Hepatocyte (in vitro differentiated cells): ENCODE measurements at regions not wholly inside any gene's neighbourhood (a gene's known extent, or its start where the extent isn't known, plus 50 kb on each side); places are given as distances from the start of the nearest gene placed in this dataset.

Experiments used
- CTCF ChIP-seq: fragments of 200-600 bp; sonication (generic); IDR thresholded peaks from 2 replicates; pipeline ENCODE4 v1.5.1; 2016; ENCODE audit warnings: antibody characterized with exemption, mild to moderate bottlenecking; ENCODE audit not compliant: poor library complexity
- EZH2phosphoT487 ChIP-seq: fragments of 200-600 bp; sonication (generic); IDR thresholded peaks from one replicate; pipeline ENCODE4 v1.6.1; 2018; ENCODE audit warnings: antibody characterized with exemption, mild to moderate bottlenecking, low read depth, moderate library complexity; ENCODE audit not compliant: unreplicated experiment, severe bottlenecking

DNA sequence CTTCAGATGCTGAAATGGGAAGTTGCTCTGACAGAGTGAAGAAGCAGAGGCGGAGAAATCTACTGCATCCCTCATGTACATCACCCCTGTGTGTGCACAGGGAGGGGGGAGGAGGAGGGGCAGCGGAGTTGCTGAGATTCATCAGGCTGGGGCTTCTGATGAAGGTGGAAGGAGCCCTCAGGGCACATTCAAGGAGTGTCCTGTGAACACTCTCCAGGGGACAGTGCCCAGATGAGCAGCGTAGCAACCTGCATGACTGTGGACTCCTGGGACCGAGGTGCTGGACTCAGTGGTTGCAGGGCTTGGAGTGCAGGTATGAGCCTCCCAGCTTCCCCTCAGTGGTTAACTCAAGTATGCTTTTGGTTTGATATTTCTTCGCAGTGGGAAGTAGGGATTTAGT lies 257.8 kb upstream of the B3GAT1 start:
- TF ChIP-seq CTCF (no peak), EZH2phosphoT487 (no peak)
